KMS-11 (cell line): ENCODE measurements at regions not wholly inside any gene's neighbourhood (a gene's known extent, or its start where the extent isn't known, plus 50 kb on each side); places are given as distances from the start of the nearest gene placed in this dataset.

Experiments used
- H2AFZ ChIP-seq: fragments of 200-600 bp; sonication (generic); 2 replicates; pipeline ENCODE4 v1.6.1; 2016; ENCODE audit warnings: antibody characterized with exemption, mixed run types, low read depth
- H3K27ac ChIP-seq: fragments of 200-600 bp; sonication (generic); 2 replicates; pipeline ENCODE4 v1.6.1; 2016; ENCODE audit warnings: mild to moderate bottlenecking, mixed run types
- H3K27me3 ChIP-seq: fragments of 200-600 bp; sonication (generic); 2 replicates; pipeline ENCODE4 v1.6.1; 2017; ENCODE audit warnings: mild to moderate bottlenecking, low read depth, mixed run types, moderate library complexity; ENCODE audit not compliant: insufficient read depth
- H3K36me3 ChIP-seq: fragments of 200-600 bp; sonication (generic); 2 replicates; pipeline ENCODE4 v1.6.1; 2017; ENCODE audit warnings: mild to moderate bottlenecking, mixed run types; ENCODE audit not compliant: insufficient read depth
- H3K4me1 ChIP-seq: fragments of 200-600 bp; sonication (generic); 2 replicates; pipeline ENCODE4 v1.6.1; 2016; ENCODE audit warnings: mild to moderate bottlenecking, low read depth, mixed run types; ENCODE audit not compliant: poor library complexity, severe bottlenecking
- H3K4me2 ChIP-seq: fragments of 200-600 bp; sonication (generic); 2 replicates; pipeline ENCODE4 v1.7.0; 2016; ENCODE audit warnings: mild to moderate bottlenecking, mixed run types
- H3K4me3 ChIP-seq: fragments of 200-600 bp; sonication (generic); IDR thresholded peaks from 2 replicates; pipeline ENCODE4 v1.6.1; 2017; ENCODE audit warnings: low read depth, low read length, mixed read lengths; ENCODE audit not compliant: insufficient read depth
- H3K79me2 ChIP-seq: fragments of 200-600 bp; sonication (generic); 2 replicates; pipeline ENCODE4 v1.6.1; 2016; ENCODE audit warnings: low read depth, mixed run types; ENCODE audit not compliant: insufficient read depth
- H3K9ac ChIP-seq: fragments of 200-600 bp; sonication (generic); 2 replicates; pipeline ENCODE4 v1.6.1; 2016; ENCODE audit warnings: mild to moderate bottlenecking, mixed run types
- H4K20me1 ChIP-seq: fragments of 200-600 bp; sonication (generic); 2 replicates; pipeline ENCODE4 v1.6.1; 2016; ENCODE audit warnings: mild to moderate bottlenecking, mixed run types; ENCODE audit not compliant: insufficient read depth
- TF ChIP-seq, protein P1 (sequence below): fragments of 200-600 bp; sonication (generic); conservative IDR thresholded peaks from 2 replicates; pipeline ENCODE4 v1.6.1; 2017; ENCODE audit warnings: low read depth, mild to moderate bottlenecking, antibody characterized with exemption, low read length, moderate library complexity, mixed read lengths

DNA sequence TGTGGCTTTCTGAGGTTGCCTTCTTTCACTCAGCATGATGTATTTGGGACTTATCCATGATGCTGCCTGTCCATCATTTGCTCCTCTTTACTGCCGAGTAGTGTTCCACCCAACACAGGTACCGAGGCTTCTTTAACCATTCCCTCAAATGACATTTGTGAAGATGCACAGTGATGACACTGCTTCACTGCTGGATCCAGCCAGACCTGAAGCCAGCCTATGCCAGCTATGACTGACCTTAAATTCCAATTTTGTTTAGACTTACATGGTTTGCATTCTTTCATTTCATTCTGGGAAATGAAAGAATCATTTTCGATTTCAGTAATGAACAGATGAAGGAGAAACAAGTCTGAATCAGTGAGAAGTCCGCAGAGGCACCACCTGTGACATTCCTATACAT is 271.0 kb downstream of the AACS start:
- no peaks in the 10 kb centered on the region for H3K36me3 ChIP-seq
- H3K27ac ChIP-seq: no peak overlapping the region
- H3K4me3 ChIP-seq: no peak overlapping the region

DNA sequence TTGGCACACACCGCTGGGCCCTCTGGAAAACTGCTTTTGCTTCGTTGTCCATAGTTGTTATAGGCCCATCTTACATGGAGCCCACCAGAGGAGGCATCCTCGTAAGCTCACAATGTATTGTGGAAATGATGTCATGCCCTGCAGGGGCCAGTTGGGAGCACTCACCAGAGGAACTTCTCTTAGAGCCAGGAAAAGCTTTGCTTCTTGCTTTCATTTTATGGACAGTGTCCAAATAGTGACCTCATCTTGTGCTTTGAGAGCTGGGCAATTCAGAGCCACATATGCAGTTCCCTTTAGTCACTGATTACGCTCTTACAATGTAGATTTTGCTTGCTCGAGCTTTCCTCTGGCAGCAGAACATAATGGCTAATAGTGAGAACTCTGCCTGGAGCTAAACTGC is 275.6 kb downstream of the AACS start:
- H3K4me3 ChIP-seq: no peak overlapping the region

More for the DNA sequence above, 271.0 kb downstream of the AACS start:
- Histone ChIP-seq H3K27me3 (no peaks in the 10 kb centered on the region), H3K9ac (no peak overlapping the region), H3K4me1 (no peaks in the 10 kb centered on the region), H2AFZ (no peak overlapping the region), H4K20me1 (no peaks in the 10 kb centered on the region), H3K4me2 (no peak overlapping the region), H3K79me2 (no peaks in the 10 kb centered on the region)
- TF ChIP-seq, protein P1, sequence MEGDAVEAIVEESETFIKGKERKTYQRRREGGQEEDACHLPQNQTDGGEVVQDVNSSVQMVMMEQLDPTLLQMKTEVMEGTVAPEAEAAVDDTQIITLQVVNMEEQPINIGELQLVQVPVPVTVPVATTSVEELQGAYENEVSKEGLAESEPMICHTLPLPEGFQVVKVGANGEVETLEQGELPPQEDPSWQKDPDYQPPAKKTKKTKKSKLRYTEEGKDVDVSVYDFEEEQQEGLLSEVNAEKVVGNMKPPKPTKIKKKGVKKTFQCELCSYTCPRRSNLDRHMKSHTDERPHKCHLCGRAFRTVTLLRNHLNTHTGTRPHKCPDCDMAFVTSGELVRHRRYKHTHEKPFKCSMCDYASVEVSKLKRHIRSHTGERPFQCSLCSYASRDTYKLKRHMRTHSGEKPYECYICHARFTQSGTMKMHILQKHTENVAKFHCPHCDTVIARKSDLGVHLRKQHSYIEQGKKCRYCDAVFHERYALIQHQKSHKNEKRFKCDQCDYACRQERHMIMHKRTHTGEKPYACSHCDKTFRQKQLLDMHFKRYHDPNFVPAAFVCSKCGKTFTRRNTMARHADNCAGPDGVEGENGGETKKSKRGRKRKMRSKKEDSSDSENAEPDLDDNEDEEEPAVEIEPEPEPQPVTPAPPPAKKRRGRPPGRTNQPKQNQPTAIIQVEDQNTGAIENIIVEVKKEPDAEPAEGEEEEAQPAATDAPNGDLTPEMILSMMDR: no peak

DNA sequence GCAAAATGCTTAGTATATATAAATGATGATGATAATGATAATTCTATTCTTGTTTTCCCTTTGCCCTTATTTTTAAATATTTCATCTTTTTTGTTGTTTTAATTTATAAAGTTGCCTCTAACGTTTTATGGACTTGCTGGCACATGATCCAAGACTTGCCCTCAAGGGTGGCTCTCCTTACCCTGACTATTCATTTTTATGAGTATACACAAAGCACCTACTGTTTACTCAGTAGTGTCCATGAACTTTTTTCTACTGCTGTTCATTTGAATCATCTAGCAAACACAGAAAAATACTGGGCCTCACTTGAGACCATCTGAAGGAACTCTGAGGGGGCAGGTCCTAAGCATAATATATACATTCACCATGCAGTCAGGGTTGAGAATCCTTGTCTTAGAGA is 276.2 kb downstream of the AACS start:
- H4K20me1 ChIP-seq: no peaks in the 10 kb centered on the region
- no peak overlapping the region for H2AFZ ChIP-seq
- no peak overlapping the region for H3K9ac ChIP-seq
- no peak overlapping the region for H3K4me3 ChIP-seq
- TF ChIP-seq, protein P1: no peak
- no peaks in the 10 kb centered on the region for H3K36me3 ChIP-seq
- no peak overlapping the region for H3K27ac ChIP-seq
- H3K27me3 ChIP-seq: no peaks in the 10 kb centered on the region
- H3K4me2 ChIP-seq: no peak overlapping the region
- H3K79me2 ChIP-seq: no peaks in the 10 kb centered on the region
- H3K4me1 ChIP-seq: no peaks in the 10 kb centered on the region

More for the DNA sequence above, 275.6 kb downstream of the AACS start:
- no peak overlapping the region for H3K9ac ChIP-seq
- H3K4me2 ChIP-seq: no peak overlapping the region
- no peak overlapping the region for H3K27ac ChIP-seq
- H3K27me3 ChIP-seq: no peaks in the 10 kb centered on the region
- H3K79me2 ChIP-seq: no peaks in the 10 kb centered on the region
- TF ChIP-seq, protein P1: no peak
- H3K36me3 ChIP-seq: no peaks in the 10 kb centered on the region
- no peaks in the 10 kb centered on the region for H3K4me1 ChIP-seq
- H2AFZ ChIP-seq: no peak overlapping the region
- H4K20me1 ChIP-seq: no peaks in the 10 kb centered on the region

DNA sequence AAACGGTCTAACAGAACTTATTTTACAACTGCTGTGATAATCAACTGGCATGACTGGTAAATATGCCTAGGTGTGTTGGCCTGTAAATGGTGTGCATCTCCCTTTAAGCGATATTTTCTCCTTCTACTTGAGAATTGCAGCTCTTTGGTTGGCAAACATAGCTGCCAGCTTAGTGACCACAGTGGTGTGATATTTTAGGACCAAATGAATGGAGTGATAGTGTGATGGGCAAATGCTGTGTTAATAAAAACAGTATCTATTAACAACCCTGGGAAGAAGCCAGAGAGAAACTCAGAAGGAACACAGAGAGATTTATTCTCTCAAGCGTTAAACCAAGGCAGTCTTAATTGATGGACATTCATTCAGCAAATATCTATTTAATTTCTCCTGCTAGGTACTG is 278.4 kb downstream of the AACS start:
- H3K79me2 ChIP-seq: no peaks in the 10 kb centered on the region
- H3K36me3 ChIP-seq: no peaks in the 10 kb centered on the region
- no peak overlapping the region for H3K4me3 ChIP-seq
- TF ChIP-seq, protein P1: no peak
- no peak overlapping the region for H3K27ac ChIP-seq
- no peaks in the 10 kb centered on the region for H3K27me3 ChIP-seq
- H3K9ac ChIP-seq: no peak overlapping the region
- no peak overlapping the region for H3K4me2 ChIP-seq
- H4K20me1 ChIP-seq: no peaks in the 10 kb centered on the region
- no peaks in the 10 kb centered on the region for H3K4me1 ChIP-seq
- H2AFZ ChIP-seq: no peak overlapping the region
